ENCODE measurements at regions not wholly inside any gene's neighbourhood (a gene's known extent, or its start where the extent isn't known, plus 50 kb on each side); places are given as distances from the start of the nearest gene placed in this dataset.

GRCh38 chr5:71780597-71780996 is 61.5 kb downstream of the CARTPT start:
- no peak for TF ChIP-seq POLR2A (IDR thresholded peaks at IDR 0.05; ENCODE audit: low read depth, low read length)
- no peak for TF ChIP-seq POLR2AphosphoS5 (IDR thresholded peaks at IDR 0.05; ENCODE audit: low read depth, low read length)
- TF ChIP-seq TAF1 (IDR thresholded peaks at IDR 0.05; ENCODE audit: borderline replicate concordance, low read depth, low read length), result no peak
